CD4-positive, alpha-beta T cell treated with Interferon gamma for 1 hour (primary cell): ENCODE measurements at regions not wholly inside any gene's neighbourhood (a gene's known extent, or its start where the extent isn't known, plus 50 kb on each side); places are given as distances from the start of the nearest gene placed in this dataset.
"Not testable (repeated sequence)": the region's sequence is repeated elsewhere in the genome, so short reads cannot be mapped to it uniquely, and the experiment has no call there.

ENCODE experiments used
- DNase-seq: peaks from one replicate; pipeline ENCODE4 v3.0.0-alpha.2; 2020

DNA sequence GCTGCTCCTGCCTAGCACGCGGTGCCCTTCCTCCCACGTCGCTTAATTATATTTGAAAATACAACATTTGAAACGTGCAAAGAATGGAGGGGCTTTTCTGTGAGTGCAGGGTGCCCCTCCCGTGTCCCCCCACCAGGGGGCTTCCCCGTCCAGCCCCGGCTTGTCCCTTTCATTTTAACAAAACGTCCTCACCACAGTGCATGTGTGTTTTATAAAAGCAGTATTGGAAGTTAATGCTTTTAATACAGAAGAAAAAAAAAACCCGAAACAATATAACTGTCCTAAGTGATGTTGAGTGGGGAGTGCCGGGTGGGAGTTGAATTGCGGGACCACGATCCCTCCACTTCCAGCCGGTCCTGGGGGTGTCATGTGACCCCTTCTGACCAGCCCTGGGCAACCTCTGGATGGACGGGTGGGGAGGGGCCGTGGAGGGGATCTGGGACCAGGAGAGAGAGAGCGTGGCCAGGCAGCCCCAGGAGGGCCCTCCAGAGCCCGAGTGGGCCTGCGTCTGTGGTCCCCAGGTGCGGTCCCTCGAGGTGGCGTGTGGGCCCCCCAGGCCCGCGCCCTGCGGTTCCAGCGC is 155.3 kb downstream of the TMEM121 start:
- DNase-seq, result peak; percentile 35

DNA sequence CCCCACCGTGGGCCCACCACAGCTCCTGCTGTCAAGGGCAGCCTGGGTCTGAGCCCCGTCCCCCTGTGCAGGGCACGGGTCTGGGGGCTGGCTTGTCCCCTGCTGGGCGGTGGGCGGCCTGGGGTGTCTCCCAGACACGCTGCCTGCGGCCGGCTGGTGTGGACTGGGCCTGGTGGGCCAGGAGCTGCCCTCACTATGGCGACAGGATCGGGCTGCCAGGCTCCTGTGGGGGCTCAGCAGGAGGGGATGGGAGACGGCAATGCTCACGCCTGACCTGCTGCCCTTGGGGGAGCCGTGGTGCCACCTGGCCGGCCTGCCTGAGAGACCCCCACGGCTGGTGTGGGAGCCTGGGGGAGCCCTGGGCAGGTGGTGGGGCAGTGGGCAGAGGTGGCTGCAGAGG is 156.1 kb downstream of the TMEM121 start:
- DNase-seq, result not testable (repeated sequence)

DNA sequence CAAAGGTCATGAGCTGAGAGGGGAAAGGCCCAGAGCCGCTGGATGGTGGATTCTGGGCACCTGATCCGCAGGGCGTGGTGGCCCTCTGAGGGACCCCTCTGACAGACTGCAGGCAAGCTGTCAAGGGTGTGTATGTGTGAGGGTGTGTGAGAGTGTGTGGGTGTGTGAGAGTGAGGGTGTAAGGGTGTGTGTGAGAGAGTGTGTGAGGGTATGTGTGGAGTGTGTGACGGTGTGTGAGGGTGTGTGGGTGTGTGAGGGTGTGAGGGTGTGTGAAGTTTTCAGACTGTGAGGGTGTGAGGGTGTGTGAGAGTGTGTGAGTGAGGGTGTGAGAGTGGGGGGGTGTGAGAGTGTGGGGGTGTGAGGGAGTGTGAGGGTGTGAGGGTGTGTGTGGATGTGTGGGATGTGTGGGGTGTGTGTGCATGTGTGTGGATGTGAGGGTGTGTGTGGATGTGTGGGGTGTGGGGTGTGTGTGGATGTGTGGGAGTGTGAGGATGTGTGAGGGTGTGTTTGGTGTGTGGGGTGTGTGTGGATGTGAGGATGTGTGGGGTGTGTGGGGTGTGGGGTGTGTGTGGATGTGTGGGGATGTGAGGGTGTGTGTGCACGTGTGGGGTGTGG is 156.7 kb downstream of the TMEM121 start:
- DNase-seq, result no peak

DNA sequence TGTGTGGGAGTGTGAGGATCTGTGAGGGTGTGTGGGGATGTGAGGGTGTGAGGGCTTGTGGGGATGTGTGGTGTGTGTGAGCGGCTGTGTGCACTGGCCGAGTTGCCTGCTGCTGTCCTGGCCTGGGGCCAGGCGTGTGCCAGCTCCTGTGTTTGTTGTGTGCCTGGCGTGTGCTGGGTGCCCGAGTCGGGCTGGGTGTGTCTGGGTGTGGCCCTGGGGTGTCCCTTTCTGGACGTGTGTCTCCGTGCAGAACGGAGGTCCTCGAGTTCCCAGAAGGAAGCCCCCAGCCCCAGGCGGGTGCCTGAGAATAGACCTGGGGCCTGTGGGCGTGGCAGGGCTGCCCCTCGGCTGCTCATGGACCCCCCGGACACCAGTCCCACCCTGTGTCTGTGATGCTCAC is 157.7 kb downstream of the TMEM121 start:
- DNase-seq, result not testable (repeated sequence)

DNA sequence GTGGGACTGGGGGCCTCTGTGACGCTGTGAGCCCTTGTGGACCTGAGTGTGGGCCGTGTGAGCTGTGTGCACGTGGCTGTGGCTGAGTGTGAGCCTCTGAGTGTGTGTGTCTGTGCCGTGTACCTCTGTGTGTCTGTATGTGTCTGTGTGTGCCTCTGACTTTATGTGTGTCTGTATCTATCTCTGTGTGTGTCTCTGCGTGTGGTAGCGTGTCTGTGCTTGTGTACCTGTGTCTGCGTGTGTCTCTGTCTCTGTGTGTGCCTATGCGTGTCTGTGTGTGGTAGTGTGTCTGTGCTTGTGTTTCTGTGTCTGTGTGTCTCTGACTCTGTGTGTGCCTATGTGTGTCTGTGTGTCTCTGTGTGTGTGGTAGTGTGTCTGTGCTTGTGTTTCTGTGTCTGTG is 158.2 kb downstream of the TMEM121 start:
- not testable (repeated sequence) for DNase-seq

DNA sequence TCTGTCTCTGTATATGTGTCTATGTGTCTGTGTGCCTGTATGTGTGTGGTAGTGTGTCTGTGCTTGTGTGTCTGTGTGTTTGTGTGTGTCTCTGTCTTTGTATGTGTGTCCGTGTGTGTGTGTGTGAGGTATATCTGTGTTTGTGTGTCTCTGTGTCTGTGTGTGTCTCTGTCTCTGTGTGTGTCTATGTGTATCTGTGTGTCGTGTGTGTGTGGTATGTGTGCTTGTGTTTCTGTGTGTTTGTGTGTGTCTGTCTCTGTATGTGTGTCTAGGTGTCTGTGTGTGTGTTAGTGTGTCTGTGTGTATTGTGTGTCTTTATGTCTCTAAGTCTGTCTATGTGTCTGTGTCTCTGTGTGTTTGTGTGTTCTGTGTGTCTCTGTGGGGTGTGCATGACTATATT is 158.6 kb downstream of the TMEM121 start:
- DNase-seq, result no peak

DNA sequence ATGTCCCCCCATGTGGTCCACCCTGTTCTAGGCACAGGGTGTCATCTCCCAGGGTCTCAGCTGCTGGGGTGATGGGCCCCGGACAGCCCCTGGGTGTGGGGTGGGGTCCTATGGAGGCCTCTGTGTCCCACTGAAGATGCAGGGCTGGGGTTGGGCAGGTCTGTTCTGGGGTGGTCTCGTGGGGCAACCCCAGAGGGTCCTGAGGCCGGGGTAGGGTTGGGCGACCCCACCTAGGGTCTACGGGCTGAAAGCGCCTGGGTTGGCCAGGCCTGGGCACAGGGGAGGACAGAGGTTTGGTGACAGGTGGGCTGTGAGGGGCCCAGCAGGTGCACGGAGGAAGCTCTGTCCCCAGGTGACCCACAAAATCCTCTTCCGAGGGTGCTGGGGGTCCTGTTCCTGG is 159.2 kb downstream of the TMEM121 start:
- DNase-seq, result not testable (repeated sequence)

DNA sequence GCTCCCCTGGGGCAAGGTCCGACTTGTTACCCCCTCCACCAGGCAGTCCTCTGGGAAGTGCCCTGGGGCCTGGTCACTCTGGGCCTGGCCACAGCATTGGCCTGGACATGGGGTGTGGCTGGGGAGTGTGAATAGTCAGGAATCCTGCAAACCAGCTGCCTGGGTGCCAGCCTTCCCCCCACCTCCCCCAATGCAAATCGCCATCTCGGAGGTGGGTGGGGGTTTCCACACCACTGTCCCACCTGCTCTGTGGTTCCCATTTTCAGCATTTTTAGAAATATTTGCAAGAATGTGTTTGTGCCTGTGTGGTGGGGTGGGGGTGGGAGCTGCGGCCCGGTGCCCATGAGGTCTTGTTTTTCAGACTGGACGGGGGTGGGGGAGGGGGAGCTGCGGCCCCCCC is 159.7 kb downstream of the TMEM121 start:
- DNase-seq, result not testable (repeated sequence)

DNA sequence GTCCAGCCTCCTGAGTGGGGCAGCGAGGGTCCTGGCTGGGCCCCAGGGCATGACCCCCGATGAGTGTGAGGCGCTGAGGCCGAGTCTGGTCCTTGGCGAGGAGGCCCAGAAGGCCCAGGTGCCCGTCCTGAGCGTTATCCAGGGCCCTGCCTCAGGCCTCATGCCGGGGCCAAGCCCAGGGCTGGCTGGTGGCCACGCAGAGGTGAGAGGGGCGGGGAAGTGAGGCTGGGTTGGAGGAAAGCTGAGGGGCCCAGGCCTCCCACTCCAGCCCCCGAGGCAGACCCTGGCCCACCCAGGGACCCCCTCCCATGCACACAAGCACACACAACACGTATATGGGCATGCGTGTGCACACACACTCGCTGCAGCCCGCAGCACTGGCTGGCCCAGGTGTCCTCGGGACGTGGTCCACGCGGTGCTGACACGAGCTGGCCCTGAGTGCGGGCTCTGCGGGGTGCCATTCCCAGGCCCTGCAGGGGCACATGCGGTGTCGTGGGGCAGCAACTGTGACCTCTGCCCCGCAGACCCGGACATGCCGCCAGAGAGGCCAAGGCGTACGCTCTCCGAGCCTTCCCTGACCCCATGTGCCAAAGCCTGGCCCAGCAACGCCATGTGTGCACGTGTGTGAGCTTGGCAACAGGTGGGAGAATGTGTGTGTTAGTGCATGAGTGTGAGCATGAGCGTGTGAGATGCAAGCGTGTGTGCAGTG is 160.2 kb downstream of the TMEM121 start:
- DNase-seq, result not testable (repeated sequence)

DNA sequence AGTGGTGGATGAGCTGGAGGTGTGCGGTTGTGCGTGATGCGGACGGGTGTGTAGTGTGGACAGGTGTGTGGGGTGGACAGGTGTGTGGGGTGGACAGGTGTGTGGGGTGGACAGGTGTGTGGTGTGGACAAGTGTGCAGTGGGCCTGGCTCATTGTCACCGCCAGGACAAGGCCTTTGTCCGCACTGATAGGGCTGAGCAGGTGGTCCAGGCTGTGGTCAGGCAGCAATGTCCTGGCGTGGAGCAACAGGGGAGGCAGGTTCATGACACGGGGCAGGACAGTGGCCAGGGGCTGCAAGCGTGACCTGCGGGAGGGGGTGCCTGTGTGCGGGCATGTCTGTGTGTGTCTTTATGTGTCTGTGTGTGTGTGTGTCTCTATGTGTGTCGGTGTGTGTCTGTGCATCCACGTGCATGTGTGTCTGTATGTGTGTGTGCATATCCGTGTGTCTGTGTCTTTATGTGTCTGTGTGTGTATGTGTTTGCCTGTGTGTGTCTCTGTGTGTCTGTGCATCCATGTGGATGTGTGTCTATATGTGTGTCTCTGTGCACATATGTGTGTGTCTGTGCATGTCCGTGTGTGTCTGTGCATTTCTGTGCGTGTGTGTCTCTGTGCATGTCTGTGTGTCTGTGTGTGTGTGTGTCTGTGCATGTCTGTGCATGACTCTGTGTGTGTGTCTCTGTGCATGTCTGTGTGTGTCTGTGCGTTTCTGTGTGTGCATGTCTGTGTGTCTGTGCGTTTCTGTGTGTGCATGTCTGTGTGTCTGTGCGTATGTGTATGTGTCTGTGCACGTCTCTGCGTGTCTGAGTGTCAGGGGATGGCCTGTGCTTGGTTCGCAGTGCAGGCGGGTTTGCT is 161.0 kb downstream of the TMEM121 start:
- not testable (repeated sequence) for DNase-seq

DNA sequence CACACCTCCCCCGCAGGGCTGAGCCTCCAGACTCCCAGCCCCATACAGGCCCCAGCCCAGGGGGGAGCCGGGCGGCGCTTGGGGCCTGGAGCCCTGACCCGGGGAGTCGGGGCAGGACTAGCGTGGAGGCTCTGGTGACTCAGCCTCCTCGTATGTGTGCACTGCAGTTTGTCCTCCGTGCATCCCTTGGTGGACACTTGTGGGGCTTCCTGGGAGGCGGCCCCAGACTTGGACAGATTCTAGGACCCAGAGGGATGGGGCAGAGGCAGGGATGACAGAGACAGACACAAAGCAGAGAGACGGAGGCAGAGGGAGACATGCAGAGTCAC is 161.6 kb downstream of the TMEM121 start:
- DNase-seq, result not testable (repeated sequence)

DNA sequence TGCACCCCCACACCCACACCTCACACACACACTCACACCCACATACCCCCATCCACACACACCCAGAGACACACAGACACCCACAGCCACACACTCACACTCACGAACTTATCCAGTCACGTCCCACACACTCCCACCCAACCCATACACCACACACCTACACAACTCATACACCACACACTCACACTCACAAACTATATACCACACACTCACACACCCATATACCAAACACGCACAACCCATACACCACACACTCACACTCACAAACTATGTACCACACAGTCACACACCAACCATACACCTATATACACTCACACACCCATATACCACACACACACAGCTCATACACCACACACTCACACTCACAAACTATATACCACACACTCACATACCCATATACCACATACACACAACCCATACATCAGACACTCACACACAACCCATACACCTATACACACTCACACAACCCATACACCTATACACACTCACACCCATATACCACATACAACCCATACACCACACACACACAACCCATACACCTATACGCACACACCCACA is 162.4 kb downstream of the TMEM121 start:
- not testable (repeated sequence) for DNase-seq

DNA sequence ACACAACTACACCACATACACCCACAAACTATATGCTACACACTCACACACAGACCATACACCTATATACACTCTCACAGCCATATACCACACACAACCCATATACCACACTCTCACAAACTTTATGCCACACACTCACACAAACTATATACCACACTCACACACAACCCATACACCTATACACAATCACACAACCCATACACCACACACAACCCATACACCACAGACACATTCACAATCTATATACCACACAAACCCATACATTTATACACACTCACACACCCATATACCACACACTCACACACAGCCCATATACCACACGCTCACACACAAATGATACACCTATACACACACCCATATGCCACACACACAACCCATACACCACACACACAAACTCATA is 163.3 kb downstream of the TMEM121 start:
- DNase-seq, result no peak

DNA sequence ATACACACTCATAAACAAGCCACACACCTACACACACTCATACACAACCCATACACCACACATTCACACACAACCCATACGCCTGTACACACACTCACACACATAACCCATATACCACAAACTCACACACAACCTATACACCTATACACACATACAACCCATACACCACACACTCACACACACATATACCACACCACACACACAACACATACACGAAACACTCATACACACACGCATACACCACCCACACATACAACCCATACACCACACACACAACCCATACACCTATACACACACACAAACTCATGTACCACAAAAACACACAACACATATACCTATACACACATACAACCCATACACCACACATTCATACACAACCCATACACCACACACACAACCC is 164.3 kb downstream of the TMEM121 start:
- DNase-seq, result no peak

DNA sequence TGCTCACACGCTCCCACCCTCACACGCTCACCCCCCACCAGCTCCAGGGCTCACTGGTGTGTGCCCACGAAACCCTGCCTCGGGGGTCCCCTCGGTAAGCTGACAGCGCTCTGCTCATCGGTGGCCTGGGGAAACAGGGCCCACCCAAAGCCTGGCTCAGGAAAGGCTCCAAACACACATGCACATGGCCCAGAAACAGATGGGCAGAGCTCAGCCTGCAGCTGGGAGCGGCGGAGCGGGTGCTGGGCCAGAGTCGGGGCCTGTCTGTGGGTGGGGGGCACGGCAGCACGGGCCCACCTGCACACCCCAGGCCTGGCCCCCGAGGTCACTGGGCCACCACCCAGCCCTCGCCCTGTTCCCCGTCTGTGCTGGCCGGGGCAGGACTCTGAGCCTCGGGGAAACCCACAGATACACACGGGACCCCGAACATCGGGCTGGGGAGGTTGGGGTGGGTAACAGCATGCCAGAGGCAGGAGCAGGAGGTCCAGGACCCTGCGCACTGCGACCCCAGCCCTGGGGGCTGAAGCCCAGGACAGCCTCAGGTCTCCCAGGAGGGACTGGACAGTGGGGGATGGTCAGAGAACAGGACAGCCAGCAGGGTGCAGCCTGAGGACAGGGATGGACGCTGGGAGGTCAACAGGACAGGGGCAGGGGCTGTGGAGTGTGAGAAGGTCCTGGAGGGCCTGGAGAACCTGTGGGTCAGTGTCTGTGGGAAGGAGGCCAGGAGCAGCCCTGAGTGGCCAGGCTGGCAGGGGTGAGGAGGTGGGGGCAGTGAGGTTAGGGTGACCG is 165.1 kb downstream of the TMEM121 start:
- DNase-seq, result not testable (repeated sequence)

DNA sequence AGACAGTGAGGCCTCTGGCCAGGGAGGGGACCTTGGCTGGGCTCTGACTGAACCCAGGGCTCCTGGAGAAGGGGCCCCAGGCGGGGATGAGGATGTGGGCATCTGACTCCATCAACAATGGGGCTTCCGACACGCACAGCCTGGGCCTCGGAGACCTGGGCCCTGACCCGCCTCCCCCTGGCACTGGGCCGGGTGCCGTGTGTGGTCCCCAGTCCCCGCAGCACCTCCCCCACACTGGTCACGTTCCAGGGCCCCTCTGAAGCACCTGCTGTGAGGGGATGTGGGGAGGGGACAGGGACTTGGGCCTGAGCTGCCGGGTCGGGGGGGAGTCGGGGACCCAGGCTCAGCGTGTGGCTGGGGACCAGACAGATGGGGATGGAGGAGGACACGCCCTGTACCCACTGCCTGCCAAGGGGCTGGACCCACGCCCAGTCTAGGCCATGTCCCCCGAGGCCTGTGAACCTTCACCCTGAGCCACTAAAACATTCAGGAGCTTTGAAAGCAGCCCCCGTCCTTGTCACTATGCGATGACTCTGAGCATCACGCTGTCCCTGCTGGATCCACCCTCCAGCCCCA is 165.8 kb downstream of the TMEM121 start:
- not testable (repeated sequence) for DNase-seq

DNA sequence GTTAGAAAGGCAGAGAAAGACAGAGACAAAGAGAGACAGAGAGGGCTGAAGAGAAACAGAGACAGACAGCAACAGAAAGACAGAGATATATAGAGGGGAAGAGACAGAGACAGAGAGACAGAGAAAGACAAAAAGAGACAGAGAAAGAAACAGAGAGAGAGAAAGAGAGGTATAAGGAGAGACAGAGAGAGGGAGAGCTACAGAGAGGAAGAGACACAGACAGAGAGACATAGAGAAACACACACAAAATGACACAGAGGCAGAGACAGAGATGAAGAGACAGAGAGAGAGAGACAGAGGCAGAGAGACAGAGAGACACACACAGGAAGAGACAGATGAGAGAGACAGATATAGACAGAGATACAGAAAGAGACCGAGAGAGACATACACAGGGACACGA is 168.6 kb downstream of the TMEM121 start:
- no peak for DNase-seq

DNA sequence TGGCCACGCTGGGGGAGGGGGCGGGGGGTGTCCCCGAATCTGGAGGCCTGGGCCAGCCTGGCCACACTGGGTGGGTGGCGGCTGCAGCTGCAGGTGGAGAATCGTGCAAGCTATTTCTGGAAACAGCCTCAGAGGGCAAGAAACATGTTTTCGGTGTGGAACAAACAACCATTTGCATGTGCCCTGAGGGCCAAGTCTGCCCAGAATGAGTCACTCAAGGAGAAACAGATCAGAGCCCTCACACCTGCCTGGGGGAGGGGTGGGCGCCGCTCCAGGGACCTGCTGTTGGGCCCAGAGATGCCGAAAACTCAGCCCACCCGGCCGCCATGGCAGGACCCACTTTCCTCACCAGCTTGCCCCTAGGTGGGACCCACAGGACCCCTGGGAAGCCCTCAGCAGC is 170.0 kb downstream of the TMEM121 start:
- not testable (repeated sequence) for DNase-seq

DNA sequence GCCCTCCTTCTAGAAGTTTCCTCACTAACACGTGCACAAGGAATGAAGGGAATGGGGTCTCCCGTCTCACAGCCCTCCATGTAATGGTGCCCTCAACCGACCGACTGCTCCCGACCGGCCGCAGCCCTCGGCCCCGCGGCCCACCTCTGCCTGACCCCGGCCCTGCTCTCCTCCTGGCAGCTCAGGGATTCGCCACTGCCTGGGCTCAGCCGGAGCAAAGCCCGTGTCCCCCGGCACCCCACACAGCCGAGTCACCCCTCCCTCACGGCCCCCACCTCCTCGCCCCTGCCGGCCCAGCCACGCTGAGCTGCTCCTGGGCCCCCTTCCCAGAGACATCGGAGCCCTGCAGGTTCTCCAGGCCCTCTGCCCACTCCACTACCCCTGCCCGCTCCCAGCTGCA is 171.0 kb downstream of the TMEM121 start:
- not testable (repeated sequence) for DNase-seq

DNA sequence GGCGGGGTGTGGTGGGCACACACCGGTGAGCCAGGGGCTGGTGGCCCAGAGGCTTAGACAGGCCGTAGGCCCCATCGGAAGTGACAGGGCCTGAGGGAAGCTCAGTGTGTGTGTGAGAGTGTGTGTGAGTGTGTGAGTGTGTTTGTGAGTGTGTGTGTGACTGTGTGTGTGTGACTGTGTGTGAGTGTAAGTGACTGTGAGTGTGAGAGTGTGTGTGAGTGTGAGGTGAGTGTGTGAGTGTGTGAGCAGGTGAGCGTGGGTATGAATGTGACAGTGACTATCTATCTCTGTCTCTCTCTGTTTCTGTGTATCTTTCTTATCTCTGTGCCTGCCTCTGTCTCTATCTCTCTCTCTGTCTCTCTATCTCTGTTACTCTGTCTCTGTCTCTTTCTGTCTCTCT is 171.6 kb downstream of the TMEM121 start:
- DNase-seq, result not testable (repeated sequence)

DNA sequence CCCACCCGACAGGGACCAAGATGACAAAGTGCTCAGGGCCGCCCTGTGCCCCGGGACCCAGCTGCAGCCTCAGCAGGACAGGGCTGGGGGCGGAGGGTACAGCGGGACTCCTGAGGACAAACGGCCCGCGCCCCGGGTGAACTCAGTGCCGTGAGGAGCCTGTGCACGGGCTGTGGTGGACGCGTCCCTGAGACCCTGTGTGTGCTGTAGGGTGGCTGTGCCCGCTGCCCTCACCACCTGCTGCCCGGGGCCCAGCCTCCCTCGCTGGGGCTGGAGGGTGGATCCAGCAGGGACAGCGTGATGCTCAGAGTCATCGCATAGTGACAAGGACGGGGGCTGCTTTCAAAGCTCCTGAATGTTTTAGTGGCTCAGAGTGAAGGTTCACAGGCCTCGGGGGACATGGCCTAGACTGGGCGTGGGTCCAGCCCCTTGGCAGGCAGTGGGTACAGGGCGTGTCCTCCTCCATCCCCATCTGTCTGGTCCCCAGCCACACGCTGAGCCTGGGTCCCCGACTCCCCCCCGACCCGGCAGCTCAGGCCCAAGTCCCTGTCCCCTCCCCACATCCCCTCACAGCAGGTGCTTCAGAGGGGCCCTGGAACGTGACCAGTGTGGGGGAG is 172.7 kb downstream of the TMEM121 start:
- DNase-seq, result not testable (repeated sequence)
